Kidney epithelial cell (primary cell): ENCODE measurements at regions not wholly inside any gene's neighbourhood (a gene's known extent, or its start where the extent isn't known, plus 50 kb on each side); places are given as distances from the start of the nearest gene placed in this dataset.

Experiments
- DNase-seq: peaks from one replicate; pipeline ENCODE4 v3.0.0-alpha.2; 2010; ENCODE audit warnings: low read depth
- H3K27me3 ChIP-seq: 2 replicates; pipeline ENCODE4 v1.6.0; 2011; ENCODE audit warnings: low read length; ENCODE audit not compliant: control insufficient read depth, insufficient read depth
- H3K36me3 ChIP-seq: 2 replicates; pipeline ENCODE4 v1.5.1; 2011; ENCODE audit warnings: low read length; ENCODE audit not compliant: control insufficient read depth, insufficient read depth
- H3K4me3 ChIP-seq: 2 replicates; pipeline ENCODE4 v1.5.1; 2011; ENCODE audit warnings: low read depth, mild to moderate bottlenecking, control low read depth, low read length
- TF ChIP-seq, protein P1 (sequence below): IDR thresholded peaks from 2 replicates; pipeline ENCODE4 v1.5.1; 2011; ENCODE audit warnings: mild to moderate bottlenecking, moderate library complexity, low read length, control low read depth, inconsistent platforms; ENCODE audit not compliant: insufficient read depth, poor library complexity, severe bottlenecking

DNA sequence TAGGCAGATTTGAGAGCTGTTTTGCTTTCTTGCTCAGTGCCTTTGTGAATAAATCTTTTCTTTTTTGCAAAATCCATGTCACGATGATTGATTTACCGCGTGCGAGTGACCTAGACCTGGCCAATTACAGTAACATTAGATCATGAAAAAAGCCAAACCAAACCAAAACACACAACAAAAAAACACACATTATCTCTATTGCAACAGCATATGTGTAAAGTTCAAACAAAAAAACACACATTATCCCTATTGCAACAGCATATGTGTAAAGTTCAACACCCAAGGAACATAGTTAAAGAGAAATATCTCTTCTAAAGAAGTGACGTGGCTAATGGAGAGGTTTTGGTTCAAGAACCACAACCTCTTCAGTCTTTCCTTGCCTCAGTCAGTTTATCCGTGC, 342.6 kb upstream of the NRG3 start:
- Histone ChIP-seq H3K27me3 (no peaks in the 10 kb centered on the region), H3K36me3 (no peaks in the 10 kb centered on the region), H3K4me3 (no peak overlapping the region)
- no peak for DNase-seq
- TF ChIP-seq, protein P1, sequence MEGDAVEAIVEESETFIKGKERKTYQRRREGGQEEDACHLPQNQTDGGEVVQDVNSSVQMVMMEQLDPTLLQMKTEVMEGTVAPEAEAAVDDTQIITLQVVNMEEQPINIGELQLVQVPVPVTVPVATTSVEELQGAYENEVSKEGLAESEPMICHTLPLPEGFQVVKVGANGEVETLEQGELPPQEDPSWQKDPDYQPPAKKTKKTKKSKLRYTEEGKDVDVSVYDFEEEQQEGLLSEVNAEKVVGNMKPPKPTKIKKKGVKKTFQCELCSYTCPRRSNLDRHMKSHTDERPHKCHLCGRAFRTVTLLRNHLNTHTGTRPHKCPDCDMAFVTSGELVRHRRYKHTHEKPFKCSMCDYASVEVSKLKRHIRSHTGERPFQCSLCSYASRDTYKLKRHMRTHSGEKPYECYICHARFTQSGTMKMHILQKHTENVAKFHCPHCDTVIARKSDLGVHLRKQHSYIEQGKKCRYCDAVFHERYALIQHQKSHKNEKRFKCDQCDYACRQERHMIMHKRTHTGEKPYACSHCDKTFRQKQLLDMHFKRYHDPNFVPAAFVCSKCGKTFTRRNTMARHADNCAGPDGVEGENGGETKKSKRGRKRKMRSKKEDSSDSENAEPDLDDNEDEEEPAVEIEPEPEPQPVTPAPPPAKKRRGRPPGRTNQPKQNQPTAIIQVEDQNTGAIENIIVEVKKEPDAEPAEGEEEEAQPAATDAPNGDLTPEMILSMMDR: no peak

- Histone ChIP-seq H3K27me3 (no peaks in the 10 kb centered on the region), H3K36me3 (no peaks in the 10 kb centered on the region)
- TF ChIP-seq, protein P1: no peak
Measured at GRCh38 chr10:81534991-81535390, 340.0 kb upstream of the NRG3 start.

DNA sequence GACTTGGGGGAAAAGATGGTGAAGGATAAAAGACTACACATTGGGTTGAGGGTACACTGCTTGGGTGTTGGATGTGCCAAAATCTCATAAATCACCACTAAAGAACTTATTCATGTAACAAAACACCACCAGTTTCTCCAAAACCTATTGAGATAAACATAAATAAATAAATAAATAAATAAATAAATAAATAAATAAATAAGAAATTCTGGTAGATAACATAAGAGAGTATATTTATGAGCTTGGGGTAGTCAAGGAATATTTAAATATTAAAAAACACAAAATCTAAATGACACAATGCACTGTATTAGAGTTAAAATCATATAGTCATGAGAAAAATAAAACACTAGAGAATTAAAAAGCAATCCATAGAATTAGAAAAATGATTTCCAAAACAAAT, 333.5 kb upstream of the NRG3 start:
- H3K27me3 ChIP-seq: no peaks in the 10 kb centered on the region
- no peak overlapping the region for H3K4me3 ChIP-seq
- DNase-seq: no peak
- H3K36me3 ChIP-seq: no peaks in the 10 kb centered on the region
- TF ChIP-seq, protein P1: no peak

More at GRCh38 chr10:81534991-81535390, 340.0 kb upstream of the NRG3 start:
- H3K4me3 ChIP-seq: no peak overlapping the region
- DNase-seq: no peak

DNA sequence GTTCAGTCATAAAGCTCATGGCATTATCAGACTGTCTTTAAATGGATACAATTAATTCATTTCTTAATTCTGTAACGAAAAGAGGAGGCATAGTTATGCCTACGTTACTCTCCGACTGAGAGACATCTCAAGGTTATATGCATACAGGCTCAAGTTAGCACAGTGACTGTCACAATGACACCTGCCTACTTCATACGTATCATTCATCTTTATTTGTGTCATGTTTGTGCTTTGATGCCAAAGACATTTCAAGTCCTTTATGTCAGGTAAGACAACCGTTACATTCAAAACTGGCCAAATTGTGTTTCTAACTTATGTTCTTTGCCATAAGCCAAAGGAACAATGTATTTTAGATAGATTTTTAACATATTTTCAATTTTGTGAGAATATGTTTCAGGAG, 328.8 kb upstream of the NRG3 start:
- no peak for DNase-seq
- no peaks in the 10 kb centered on the region for H3K27me3 ChIP-seq
- TF ChIP-seq, protein P1: no peak
- H3K4me3 ChIP-seq: no peak overlapping the region
- no peaks in the 10 kb centered on the region for H3K36me3 ChIP-seq

- Histone ChIP-seq H3K27me3 (no peaks in the 10 kb centered on the region), H3K4me3 (no peak overlapping the region), H3K36me3 (no peaks in the 10 kb centered on the region)
- DNase-seq: no peak
- TF ChIP-seq, protein P1: no peak
Measured at GRCh38 chr10:81548160-81548559, 326.8 kb upstream of the NRG3 start.

GRCh38 chr10:81564143-81564542, 310.9 kb upstream of the NRG3 start:
- TF ChIP-seq, protein P1: no peak
- no peak for DNase-seq
- Histone ChIP-seq H3K36me3 (no peaks in the 10 kb centered on the region), H3K4me3 (no peak overlapping the region), H3K27me3 (no peaks in the 10 kb centered on the region)
